Liver (tissue), 3 donors: ENCODE measurements at regions not wholly inside any gene's neighbourhood (a gene's known extent, or its start where the extent isn't known, plus 50 kb on each side); places are given as distances from the start of the nearest gene placed in this dataset.

ENCODE experiments used
- CTCF ChIP-seq: fragments of 150-350 bp; IDR thresholded peaks from 2 replicates; pipeline ENCODE4 v1.5.1; 2017; ENCODE audit warnings: improper control_type of control experiment, low read depth, low read length; ENCODE audit not compliant: missing input control
- FOXA1 ChIP-seq: IDR thresholded peaks from 2 replicates; pipeline ENCODE4 v1.6.1; 2016; ENCODE audit warnings: antibody characterized with exemption
- GABPA ChIP-seq, 2 donors: IDR thresholded peaks in 1 of 2; conservative IDR thresholded peaks in 1 of 2; 2 replicates each; pipeline ENCODE4 v1.6.1; 2016; ENCODE audit warnings: antibody characterized with exemption in 2 of 2, mild to moderate bottlenecking in 1 of 2, moderate library complexity in 1 of 2
- MAX ChIP-seq: IDR thresholded peaks from 2 replicates; pipeline ENCODE4 v1.6.1; 2016; ENCODE audit warnings: antibody characterized with exemption
- NR2F2 ChIP-seq: IDR thresholded peaks from 2 replicates; pipeline ENCODE4 v1.6.1; 2016; ENCODE audit warnings: antibody characterized with exemption
- RAD21 ChIP-seq, 2 donors: IDR thresholded peaks; 2 replicates each; pipeline ENCODE4 v1.6.1; 2016; ENCODE audit warnings: antibody characterized with exemption in 2 of 2, mild to moderate bottlenecking in 2 of 2
- TAF1 ChIP-seq: conservative IDR thresholded peaks from 2 replicates; pipeline ENCODE4 v1.6.1; 2016; ENCODE audit warnings: antibody characterized with exemption, mild to moderate bottlenecking
- TF ChIP-seq, protein P1 (sequence below): IDR thresholded peaks from 2 replicates; pipeline ENCODE4 v1.6.1; 2016; ENCODE audit warnings: antibody characterized with exemption, mild to moderate bottlenecking
- TF ChIP-seq, protein P2 (sequence below): IDR thresholded peaks from 2 replicates; pipeline ENCODE4 v1.6.1; 2016; ENCODE audit warnings: antibody characterized with exemption
- donor health status: healthy.
- donor health status: healthy.

DNA sequence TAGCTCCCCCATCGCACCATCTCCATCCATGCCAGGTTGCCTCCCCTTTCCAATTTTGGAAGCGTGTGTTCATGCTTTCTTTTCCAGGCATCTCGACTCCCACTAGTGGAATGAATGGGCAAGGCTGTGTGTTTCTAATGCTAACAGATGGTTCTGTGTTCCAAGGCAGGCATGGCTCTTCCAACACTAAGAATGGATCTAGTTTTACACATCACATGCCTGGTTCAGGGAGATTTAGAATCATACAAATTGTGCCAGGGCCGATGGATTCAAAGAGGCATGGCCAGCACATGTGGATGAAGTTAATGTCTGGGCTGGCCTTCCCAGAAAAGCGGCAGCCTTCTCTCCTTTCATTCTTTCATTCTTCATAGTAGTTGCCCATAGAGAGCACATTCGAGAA, 438.7 kb downstream of the PRDM2 start:
- TF ChIP-seq CTCF (no peak), TAF1 (no peak), RAD21 (IDR thresholded peaks at IDR 0.05) (no peak), MAX (no peak), GABPA (IDR thresholded peaks at IDR 0.05 in 1 of 2, conservative IDR thresholded peaks at IDR 0.05 in 1 of 2) (no peak), FOXA1 (no peak), NR2F2 (no peak)
- TF ChIP-seq, protein P1, sequence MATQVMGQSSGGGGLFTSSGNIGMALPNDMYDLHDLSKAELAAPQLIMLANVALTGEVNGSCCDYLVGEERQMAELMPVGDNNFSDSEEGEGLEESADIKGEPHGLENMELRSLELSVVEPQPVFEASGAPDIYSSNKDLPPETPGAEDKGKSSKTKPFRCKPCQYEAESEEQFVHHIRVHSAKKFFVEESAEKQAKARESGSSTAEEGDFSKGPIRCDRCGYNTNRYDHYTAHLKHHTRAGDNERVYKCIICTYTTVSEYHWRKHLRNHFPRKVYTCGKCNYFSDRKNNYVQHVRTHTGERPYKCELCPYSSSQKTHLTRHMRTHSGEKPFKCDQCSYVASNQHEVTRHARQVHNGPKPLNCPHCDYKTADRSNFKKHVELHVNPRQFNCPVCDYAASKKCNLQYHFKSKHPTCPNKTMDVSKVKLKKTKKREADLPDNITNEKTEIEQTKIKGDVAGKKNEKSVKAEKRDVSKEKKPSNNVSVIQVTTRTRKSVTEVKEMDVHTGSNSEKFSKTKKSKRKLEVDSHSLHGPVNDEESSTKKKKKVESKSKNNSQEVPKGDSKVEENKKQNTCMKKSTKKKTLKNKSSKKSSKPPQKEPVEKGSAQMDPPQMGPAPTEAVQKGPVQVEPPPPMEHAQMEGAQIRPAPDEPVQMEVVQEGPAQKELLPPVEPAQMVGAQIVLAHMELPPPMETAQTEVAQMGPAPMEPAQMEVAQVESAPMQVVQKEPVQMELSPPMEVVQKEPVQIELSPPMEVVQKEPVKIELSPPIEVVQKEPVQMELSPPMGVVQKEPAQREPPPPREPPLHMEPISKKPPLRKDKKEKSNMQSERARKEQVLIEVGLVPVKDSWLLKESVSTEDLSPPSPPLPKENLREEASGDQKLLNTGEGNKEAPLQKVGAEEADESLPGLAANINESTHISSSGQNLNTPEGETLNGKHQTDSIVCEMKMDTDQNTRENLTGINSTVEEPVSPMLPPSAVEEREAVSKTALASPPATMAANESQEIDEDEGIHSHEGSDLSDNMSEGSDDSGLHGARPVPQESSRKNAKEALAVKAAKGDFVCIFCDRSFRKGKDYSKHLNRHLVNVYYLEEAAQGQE, result no peak
- TF ChIP-seq, protein P2, sequence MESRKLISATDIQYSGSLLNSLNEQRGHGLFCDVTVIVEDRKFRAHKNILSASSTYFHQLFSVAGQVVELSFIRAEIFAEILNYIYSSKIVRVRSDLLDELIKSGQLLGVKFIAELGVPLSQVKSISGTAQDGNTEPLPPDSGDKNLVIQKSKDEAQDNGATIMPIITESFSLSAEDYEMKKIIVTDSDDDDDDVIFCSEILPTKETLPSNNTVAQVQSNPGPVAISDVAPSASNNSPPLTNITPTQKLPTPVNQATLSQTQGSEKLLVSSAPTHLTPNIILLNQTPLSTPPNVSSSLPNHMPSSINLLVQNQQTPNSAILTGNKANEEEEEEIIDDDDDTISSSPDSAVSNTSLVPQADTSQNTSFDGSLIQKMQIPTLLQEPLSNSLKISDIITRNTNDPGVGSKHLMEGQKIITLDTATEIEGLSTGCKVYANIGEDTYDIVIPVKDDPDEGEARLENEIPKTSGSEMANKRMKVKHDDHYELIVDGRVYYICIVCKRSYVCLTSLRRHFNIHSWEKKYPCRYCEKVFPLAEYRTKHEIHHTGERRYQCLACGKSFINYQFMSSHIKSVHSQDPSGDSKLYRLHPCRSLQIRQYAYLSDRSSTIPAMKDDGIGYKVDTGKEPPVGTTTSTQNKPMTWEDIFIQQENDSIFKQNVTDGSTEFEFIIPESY, result no peak
